ENCODE measurements at regions not wholly inside any gene's neighbourhood (a gene's known extent, or its start where the extent isn't known, plus 50 kb on each side); places are given as distances from the start of the nearest gene placed in this dataset.
A peak's percentile ranks its signal among the peaks of the same experiment; 100 is the strongest.

- no peak for DNase-seq (ENCODE audit: low spot score)
These were observed 284.9 kb downstream of the TLE3 start for GRCh38 chr15:69812861-69813261.

DNA sequence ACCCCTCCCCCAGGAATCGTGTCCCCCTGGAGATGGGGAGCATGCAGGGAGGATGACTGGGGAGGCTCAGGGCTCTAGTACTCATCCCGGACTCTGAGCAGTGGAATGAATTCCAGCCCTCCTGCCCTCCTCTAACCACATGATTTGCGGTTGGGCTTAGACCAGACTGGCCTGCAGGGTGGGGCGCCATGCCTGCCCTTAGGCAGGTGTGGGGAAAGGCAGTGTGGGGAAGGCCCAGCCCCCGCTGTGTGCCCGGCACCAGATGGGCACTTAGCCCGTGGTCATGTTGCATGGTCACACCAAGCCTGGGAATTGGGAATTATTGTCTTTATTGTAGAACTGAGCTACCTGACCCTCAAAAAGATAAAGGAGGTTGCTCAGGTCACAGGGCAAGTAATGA, 283.8 kb downstream of the TLE3 start:
- no peak for DNase-seq (ENCODE audit: low spot score)

DNA sequence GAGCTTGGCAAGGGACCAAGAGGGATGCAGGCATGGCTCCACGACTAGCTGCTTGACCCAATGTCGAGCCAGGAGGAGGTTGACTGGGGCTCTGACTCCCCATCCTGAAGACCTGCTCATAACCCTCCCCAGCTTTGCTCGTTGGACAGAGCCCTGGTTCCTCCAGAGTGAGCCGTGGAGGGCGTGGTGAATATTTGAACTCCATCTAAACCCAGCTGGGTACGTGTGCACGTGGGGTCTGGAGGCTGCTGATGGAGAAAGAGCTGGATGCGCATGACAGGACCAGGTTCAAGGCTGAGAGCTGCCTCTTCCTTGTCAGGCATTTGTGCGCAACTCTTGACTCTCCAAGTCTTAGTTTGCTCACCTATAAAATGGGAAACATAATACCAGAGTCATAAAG, 282.8 kb downstream of the TLE3 start:
- no peak for DNase-seq (ENCODE audit: low spot score)

DNA sequence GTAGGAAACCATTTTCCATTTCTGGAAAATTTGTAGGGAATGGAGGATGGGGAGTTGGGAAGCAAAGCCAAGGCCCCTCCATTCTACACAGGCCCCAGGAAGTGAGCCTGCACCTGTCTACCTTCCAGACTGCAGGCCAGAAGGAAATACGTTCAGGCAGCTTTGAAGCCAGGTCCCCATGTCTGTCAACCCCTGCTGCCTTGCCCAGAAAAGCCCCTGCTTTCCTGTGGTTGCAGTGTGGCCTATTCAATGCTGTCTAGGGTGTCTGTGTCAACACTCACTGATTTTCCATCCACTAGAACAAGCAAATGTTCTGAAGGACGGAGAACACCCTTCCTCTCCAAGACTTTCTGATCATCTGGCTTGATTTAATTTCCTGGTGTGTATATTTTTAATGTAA, 281.9 kb downstream of the TLE3 start:
- no peak for DNase-seq (ENCODE audit: low spot score)

DNA sequence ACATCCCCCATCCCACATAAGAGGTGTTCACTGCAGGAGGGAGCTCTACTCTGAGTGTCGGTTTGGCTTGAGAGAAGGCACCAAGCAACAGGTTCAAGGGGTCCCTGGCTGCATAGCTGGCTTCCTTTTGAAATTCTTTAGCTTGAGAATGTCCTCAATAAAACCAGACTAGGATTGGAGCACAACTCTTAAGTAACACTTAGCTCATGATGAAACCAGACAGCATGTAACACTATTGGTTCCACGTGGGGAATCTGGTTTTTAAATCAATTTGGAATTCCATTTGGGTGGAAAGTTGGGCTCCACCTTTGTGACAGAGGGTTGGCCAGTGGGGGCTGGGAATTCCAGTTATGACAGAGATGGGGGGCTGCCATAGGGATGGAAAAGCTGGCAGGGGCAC, 281.2 kb downstream of the TLE3 start:
- no peak for DNase-seq (ENCODE audit: low spot score)

DNA sequence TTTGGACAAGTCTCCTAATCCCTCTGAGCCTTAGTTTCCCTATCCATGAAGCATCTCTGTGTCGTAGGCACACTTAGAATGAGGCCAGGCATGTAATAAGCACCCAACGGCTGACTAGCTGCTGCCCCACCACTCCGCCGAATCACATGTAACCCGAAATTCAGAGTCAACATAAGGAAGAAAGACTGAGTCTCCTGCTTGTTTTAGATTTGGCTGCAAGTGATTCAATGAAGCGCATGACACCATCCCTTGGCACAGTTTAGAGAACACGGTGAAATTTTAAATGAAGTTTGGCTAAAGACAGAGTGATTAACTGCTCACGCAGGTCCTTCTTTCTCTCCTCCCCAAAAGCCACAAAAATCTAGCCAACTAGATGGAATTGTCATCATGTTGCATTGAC, 279.2 kb downstream of the TLE3 start:
- DNase-seq (ENCODE audit: low spot score): no peak

- DNase-seq (ENCODE audit: low spot score): no peak
These were observed 278.3 kb downstream of the TLE3 start for GRCh38 chr15:69819371-69819770.

DNA sequence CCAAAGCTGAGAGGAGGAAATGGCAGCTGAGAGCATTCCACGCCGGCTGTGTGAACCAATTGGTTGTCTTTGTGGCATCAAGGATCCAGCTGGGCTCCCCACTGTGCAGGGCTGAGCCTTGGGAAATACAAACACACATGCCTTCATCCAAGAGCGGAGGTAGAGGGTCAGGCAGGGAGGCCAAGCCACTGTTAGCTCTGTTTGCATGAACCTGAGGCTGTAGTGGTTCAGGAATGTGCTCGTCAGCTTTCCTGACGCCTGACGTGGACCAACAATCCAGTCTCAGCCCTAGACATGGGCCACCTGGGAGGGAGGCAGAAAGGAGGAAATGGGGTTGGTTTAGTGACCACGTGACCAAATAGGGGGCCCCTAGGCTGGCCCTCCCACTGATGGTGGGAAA, 276.9 kb downstream of the TLE3 start:
- DNase-seq (ENCODE audit: low spot score): no peak

GRCh38 chr15:69823223-69823907, 274.4 kb downstream of the TLE3 start:
- peak; percentile 30 for DNase-seq (ENCODE audit: low spot score)

- DNase-seq (ENCODE audit: low spot score): no peak
These were observed 273.4 kb downstream of the TLE3 start for GRCh38 chr15:69824075-69824876.

DNA sequence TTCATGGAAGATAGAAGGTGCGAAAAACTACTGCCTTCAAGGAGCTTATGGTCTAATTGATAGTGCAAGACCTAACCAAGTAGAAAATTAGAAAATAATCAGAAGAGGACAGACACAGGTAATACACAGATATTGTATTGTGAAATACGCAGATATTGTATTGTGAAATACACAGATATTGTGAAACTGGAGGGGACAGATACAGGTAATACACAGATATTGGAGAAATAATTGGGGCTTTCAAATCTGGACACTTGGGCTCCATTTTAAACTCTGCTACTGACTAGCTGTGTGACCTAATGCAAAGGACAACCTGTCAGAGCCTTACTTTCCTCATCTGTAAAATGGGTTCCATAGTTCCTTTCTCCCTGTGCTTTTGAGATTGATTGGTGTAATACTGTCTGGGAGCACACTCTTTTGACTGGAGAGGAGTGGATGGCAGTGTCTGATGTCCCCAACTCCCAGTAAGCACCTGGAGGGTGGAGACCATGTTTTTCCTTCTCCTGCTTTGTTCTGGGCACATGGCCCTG, 272.8 kb downstream of the TLE3 start:
- no peak for DNase-seq (ENCODE audit: low spot score)

- no peak for DNase-seq (ENCODE audit: low spot score)
These were observed 271.5 kb downstream of the TLE3 start for GRCh38 chr15:69825941-69826818.

GRCh38 chr15:69826819-69827175, 270.9 kb downstream of the TLE3 start:
- DNase-seq (ENCODE audit: low spot score): no peak

DNA sequence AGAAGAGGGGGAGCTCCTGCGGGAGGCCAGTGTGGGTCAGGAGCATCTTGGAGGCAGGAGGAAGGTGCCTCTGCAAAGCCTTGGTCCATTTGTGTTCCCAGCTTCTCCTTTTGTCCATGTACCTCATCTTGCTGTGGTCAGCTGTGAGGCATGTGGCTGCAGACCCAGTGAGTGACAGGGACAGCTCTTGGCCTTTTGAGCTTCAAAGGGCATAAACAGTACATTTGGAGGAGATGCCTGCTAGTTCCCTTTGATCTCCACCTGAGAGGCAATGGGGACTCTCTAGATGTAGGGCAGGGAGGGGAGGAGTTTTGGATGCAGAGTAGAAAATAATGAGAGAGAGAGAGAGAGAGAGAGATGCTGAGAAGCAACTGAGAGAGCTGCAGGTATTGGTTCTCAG, 270.0 kb downstream of the TLE3 start:
- DNase-seq (ENCODE audit: low spot score): no peak

GRCh38 chr15:69828181-69828828, 269.4 kb downstream of the TLE3 start:
- no peak for DNase-seq (ENCODE audit: low spot score)

DNA sequence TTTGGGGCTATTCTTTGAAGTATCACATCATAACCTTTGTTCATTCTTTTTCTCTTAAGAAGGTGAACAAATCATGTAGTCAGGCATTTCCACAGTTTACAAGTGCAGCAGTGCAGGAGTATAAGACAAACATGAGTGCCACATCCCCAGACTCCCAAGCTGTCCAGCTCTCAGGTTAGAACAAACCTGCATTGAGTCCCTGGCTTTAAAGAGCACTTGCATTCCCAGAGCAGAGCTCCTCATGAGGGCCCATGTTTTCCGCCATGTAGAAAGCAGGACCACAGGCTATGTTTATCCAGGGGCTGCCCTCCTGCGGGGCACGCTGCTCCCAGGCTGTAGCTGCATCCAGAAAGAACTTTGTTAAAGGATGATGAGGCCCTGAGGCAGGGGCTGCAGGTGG, 267.7 kb downstream of the TLE3 start:
- DNase-seq (ENCODE audit: low spot score): no peak

DNA sequence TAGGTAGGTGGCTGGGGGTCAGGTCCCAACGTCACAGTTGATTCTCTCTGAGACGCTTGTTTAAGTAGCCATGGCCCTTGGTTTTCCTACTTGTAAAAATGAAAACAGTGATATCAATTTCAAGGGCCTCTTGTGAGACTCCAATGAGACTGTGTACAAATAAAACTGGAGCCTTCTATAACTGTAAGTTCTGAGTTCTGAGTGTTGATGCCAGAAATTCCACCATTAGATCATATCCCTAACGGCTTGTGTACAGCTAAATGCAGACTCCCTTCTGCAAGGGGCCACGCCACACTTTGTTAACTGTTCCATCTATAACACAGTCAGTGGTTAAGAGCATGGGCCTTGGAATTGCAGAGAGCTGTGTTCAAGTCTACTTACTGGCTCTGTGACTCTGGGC, 267.3 kb downstream of the TLE3 start:
- DNase-seq (ENCODE audit: low spot score): no peak

DNA sequence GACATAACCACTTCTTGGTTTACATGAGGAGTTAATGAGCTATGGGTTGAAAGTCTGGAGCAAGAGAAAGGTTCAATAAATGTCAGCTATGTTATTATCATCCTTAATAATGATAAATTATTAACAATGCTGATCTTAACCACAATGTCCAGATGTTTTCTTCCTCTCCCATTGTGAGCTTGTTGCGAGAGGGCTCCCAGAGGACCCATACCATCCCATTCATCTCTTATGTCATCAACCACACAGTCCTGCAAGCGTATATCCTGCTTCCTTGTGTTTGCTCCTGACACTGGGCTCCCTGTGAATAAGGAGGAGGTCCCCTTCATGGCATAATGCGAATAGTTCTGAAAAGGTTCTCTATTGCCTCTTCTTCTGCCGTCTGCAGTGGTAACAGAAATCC, 266.8 kb downstream of the TLE3 start:
- no peak for DNase-seq (ENCODE audit: low spot score)

DNA sequence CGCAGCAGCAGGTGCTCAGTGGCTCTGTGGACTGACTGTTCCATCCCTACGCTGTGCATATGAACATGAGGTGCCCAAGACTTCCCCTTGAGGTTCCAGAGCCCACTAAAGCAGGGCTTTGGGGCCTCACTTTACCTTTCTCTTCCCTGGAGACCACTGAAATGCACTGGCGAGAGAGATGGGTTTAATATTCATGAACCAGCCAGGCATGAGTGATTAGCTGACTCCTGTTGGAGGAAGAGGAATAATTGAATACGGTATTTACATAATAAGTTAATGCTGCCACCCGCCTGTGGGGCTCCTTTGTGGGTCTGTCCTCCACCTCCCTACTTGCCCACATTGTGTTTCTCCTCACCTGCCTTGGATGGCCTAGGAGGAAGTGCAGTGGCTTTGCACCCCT, 263.4 kb downstream of the TLE3 start:
- no peak for DNase-seq (ENCODE audit: low spot score)

DNA sequence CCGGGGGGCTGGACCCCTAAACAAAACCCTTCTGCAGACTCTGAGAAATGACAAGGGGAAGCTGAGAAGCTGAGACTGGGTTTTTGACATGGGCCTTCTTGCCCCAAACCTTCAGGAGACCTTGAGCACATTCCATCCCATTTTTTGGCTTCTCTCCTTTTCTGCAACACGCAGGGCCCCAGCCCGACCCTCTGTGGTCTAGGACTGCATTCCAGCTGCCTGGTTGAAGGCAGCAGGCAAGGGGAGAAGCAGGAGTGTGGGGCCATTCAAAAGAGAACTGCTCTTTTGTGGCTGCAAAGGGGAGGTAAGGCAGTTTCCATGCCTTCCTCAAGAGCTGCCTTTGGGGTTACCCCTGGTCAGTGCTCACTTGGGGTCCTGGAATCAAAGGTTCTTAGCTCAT, 263.0 kb downstream of the TLE3 start:
- DNase-seq (ENCODE audit: low spot score): no peak

DNA sequence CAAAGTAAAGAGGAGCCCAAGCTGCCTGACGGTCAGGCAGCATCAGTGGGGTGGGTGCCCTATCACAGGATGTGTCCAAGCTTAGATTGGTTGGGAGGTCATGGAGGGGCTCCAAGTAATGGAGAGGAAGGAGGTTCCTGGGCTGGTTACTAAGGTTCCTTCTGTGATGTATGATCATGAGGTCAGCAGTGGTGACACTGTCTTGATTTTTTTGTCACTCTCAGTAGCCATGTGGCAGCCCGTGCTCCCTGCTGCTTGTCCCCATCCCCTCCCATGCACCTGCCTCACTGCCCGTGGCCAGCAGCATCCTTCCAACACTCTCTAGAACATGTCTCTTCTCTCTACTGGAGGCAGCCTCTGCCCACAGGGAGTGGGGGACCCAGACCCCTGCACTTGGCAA, 261.7 kb downstream of the TLE3 start:
- DNase-seq (ENCODE audit: low spot score): no peak

Measured in umbilical cord (tissue), 1 donor.